ENCODE measurements at regions not wholly inside any gene's neighbourhood (a gene's known extent, or its start where the extent isn't known, plus 50 kb on each side); places are given as distances from the start of the nearest gene placed in this dataset.

GRCh38 chr14:79937433-79937832 is 273.9 kb downstream of the DIO2 start:
- no peak for TF ChIP-seq EP300 (conservative IDR thresholded peaks at IDR 0.05; ENCODE audit: poor library complexity, severe bottlenecking)
- TF ChIP-seq CTCF (IDR thresholded peaks at IDR 0.05; ENCODE audit: poor library complexity, severe bottlenecking), result no peak
- no peak for TF ChIP-seq POLR2AphosphoS5 (IDR thresholded peaks at IDR 0.05)
- no peak for TF ChIP-seq EZH2 (IDR thresholded peaks at IDR 0.05; ENCODE audit: borderline replicate concordance, insufficient read depth, low read length, poor library complexity, severe bottlenecking)
- TF ChIP-seq, protein P1, sequence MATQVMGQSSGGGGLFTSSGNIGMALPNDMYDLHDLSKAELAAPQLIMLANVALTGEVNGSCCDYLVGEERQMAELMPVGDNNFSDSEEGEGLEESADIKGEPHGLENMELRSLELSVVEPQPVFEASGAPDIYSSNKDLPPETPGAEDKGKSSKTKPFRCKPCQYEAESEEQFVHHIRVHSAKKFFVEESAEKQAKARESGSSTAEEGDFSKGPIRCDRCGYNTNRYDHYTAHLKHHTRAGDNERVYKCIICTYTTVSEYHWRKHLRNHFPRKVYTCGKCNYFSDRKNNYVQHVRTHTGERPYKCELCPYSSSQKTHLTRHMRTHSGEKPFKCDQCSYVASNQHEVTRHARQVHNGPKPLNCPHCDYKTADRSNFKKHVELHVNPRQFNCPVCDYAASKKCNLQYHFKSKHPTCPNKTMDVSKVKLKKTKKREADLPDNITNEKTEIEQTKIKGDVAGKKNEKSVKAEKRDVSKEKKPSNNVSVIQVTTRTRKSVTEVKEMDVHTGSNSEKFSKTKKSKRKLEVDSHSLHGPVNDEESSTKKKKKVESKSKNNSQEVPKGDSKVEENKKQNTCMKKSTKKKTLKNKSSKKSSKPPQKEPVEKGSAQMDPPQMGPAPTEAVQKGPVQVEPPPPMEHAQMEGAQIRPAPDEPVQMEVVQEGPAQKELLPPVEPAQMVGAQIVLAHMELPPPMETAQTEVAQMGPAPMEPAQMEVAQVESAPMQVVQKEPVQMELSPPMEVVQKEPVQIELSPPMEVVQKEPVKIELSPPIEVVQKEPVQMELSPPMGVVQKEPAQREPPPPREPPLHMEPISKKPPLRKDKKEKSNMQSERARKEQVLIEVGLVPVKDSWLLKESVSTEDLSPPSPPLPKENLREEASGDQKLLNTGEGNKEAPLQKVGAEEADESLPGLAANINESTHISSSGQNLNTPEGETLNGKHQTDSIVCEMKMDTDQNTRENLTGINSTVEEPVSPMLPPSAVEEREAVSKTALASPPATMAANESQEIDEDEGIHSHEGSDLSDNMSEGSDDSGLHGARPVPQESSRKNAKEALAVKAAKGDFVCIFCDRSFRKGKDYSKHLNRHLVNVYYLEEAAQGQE (IDR thresholded peaks at IDR 0.05; ENCODE audit: borderline replicate concordance), result no peak
- TF ChIP-seq SMC3 (conservative IDR thresholded peaks at IDR 0.05; ENCODE audit: poor library complexity), result no peak
- no peak for TF ChIP-seq RAD21 (conservative IDR thresholded peaks at IDR 0.05)
- no peak for TF ChIP-seq TAF1 (IDR thresholded peaks at IDR 0.05; ENCODE audit: low read depth)
- no peak for TF ChIP-seq MXI1 (conservative IDR thresholded peaks at IDR 0.05; ENCODE audit: poor library complexity, severe bottlenecking)

Measured in neural cell (in vitro differentiated cells).